Epithelial cell of esophagus (primary cell): ENCODE measurements at regions not wholly inside any gene's neighbourhood (a gene's known extent, or its start where the extent isn't known, plus 50 kb on each side); places are given as distances from the start of the nearest gene placed in this dataset.

Experiments
- DNase-seq: peaks from one replicate; pipeline ENCODE4 v3.0.0; 2010; ENCODE audit warnings: low read depth
- H3K4me3 ChIP-seq: 2 replicates; pipeline ENCODE4 v1.5.1; 2011; ENCODE audit warnings: mild to moderate bottlenecking, low read length, control low read depth
- TF ChIP-seq, protein P1 (sequence below): IDR thresholded peaks from 2 replicates; pipeline ENCODE4 v1.5.1; 2011; ENCODE audit warnings: low read depth, mild to moderate bottlenecking, low read length, control low read depth, inconsistent platforms; ENCODE audit not compliant: insufficient read depth; ENCODE audit errors: missing control alignments

DNA sequence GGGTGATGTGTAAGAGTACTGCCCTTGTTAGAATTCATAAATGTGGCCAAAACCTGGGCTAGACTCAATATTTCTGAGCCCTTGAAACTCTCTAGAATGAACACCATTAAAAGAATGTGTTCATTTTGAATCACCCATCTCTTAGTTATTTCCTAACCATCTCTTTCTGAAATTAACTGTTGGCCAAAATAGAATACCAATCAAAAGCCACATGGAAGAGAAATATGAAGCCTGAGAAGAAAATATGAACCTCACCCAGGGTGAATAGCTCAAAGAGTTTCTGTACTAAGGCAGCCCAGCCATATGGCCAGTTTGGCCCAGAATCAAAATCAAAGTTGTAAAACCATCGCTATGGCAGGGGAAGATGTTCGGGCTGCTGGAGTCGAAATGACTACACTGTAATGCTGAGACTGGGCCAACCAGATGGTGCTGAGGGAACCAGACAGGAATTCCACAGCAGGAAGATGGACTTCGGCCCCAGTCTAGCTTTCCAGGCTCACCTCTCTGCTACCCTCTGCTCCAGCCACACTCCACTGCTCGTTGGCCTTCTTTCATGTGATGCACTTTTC lies 154.3 kb upstream of the ZFHX3 start:
- TF ChIP-seq, protein P1, sequence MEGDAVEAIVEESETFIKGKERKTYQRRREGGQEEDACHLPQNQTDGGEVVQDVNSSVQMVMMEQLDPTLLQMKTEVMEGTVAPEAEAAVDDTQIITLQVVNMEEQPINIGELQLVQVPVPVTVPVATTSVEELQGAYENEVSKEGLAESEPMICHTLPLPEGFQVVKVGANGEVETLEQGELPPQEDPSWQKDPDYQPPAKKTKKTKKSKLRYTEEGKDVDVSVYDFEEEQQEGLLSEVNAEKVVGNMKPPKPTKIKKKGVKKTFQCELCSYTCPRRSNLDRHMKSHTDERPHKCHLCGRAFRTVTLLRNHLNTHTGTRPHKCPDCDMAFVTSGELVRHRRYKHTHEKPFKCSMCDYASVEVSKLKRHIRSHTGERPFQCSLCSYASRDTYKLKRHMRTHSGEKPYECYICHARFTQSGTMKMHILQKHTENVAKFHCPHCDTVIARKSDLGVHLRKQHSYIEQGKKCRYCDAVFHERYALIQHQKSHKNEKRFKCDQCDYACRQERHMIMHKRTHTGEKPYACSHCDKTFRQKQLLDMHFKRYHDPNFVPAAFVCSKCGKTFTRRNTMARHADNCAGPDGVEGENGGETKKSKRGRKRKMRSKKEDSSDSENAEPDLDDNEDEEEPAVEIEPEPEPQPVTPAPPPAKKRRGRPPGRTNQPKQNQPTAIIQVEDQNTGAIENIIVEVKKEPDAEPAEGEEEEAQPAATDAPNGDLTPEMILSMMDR = no peak
- H3K4me3 ChIP-seq = no peak overlapping the region
- no peak for DNase-seq

DNA sequence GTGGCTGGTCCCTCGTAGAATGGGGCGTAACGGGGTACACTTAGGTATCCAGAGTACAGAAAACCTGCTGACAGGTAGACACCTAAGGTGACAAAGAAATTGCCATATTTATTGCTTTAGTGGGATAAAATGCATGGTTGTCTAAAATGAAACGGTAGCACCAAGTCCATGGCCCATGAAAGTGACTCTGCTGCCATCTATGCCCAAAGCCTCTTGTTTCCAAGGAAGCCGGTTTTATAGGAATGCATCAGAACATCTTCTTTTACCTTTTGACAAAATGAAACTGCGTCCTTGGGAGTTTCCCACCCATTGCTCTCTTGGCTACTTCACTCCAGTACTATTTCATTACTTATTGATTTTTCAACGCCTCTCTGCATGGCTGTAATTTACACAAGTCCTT lies 151.3 kb upstream of the ZFHX3 start:
- DNase-seq = no peak

DNA sequence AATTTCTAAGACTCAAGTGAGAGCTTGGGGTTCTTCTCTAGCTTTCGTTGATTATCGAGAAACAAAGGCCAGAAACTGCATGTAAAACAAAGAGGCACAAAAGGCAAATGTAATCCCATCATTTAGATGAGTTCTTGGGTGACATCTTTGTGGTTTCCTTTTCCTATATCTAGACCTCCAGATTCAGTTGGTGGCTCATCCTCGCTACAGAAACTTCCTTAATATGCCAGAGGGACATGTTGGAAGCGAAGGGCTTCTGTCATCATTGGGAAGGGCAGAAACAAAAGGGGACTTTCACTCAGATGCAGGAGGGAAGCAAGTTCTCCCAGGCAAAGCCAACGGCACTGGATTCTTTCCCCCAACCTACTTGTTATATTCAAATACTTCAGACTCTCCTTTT lies 150.6 kb upstream of the ZFHX3 start:
- no peak for DNase-seq
- no peak overlapping the region for H3K4me3 ChIP-seq
- TF ChIP-seq, protein P1 = no peak

More for the DNA sequence above, 151.3 kb upstream of the ZFHX3 start:
- H3K4me3 ChIP-seq = no peak overlapping the region
- TF ChIP-seq, protein P1 = peak; percentile 17

DNA sequence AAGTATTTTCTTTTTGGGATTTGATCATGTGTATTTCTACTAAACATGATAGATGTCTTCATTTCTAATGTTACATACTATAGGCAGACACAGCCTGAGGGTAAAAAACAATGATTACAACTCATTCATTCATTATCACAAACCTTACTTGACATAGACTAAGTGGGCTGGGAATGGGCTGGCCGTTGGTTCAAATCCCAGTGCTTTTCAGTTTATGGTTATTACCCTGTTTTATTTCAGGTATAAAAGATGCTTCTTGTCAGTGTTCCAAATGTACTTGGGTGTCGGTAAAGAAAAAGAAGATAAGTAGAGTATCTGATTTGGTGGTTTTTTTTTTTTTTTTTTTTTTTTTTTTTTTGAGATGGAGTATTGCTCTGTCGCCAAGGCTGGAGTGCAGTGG lies 149.7 kb upstream of the ZFHX3 start:
- no peak overlapping the region for H3K4me3 ChIP-seq
- no peak for DNase-seq
- TF ChIP-seq, protein P1 = no peak

DNA sequence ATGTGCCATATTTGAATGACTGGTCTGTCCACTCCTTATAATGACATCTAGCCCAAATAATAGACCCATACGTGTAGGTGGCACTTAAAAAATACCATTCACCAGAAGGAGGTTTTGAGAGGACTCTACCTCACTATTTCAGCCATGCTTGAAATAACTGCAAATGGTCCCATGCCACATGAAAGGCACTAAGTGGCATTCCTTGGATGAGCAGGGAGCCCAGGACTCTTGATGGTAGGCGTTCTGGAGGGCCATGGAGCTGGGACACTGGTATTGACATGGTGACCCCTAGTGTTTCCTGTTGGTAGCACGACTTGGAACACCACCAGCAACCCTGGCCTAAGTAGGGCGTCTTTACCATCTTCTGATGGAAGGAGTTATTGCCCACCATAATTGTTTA lies 148.7 kb upstream of the ZFHX3 start:
- DNase-seq = peak; percentile 78
- no peak overlapping the region for H3K4me3 ChIP-seq
- TF ChIP-seq, protein P1 = peak; percentile 82

DNA sequence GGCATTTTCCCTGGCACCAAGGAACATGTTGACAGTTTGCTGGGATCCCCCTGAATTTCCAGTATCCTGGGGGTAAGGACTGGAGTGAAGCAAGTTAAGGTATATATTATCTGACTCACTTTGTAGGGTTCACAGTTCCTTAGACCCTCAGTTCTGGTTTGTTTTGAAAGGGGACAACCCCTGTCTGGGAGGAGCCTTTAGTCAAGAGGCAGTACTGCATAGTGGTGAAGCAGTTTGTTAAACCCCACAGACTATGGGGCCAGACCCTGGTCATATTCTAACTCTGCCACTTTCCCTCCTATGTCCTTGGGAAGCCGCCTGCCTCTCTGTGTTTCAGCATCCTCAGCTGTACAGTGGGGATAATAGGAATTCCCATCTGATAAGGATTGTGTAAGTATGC lies 145.5 kb upstream of the ZFHX3 start:
- TF ChIP-seq, protein P1 = no peak
- no peak for DNase-seq

DNA sequence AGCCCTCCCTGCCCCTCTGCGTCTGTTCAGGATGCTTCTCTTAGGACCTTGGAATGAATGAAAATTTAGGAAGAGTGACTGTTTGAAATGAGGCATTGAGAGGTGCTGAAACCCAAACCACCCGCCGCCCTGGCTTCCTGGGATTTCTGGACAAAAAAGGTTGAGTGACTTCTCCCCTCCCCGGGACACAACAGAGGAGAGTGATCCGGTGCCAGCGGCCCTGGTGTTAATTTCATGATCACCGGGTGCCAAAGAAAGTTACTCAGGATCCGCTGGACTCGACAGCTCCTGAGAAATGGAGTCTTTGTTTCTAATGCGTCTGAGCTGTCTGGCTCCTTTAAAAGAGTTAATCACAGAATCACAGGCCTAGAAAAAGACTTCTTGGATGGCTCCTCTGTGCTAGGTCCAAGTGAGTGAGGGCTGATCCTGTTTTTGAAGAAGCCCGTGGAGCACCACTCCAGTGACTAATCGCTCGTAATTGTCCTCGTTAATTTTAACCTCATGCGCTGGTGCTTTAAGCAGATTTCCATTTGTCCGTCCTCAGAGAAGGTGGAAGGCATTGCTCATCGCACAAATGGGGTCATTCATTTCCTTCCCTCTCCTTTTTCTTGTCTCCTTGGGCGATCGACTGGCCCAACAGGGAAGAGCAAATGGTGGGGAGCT lies 144.4 kb upstream of the ZFHX3 start:
- no peak for DNase-seq
- no peak overlapping the region for H3K4me3 ChIP-seq
- TF ChIP-seq, protein P1 = no peak

More for the DNA sequence above, 145.5 kb upstream of the ZFHX3 start:
- no peak overlapping the region for H3K4me3 ChIP-seq
